Activated CD8-positive, alpha-beta memory T cell treated with anti-CD3 and anti-CD28 coated beads, Interleukin-2, amount 10 ng/mL, durations not matched to agents 7 days and 5 days (primary cell): ENCODE measurements at regions not wholly inside any gene's neighbourhood (a gene's known extent, or its start where the extent isn't known, plus 50 kb on each side); places are given as distances from the start of the nearest gene placed in this dataset.
"Not testable (repeated sequence)": the region's sequence is repeated elsewhere in the genome, so short reads cannot be mapped to it uniquely, and the experiment has no call there.

Experiments
- ATAC-seq: fragments of 150-1000 bp; cut with Tn5 transposase; one replicate; pipeline ENCODE4 v1.10.0; 2021; ENCODE audit warnings: moderate library complexity
- CTCF ChIA-PET: fragments of 350-600 bp; sonication (Branson Sonifier 250); formaldehyde crosslinking; loops from one replicate; lab custom pipeline; 2021; ENCODE audit warnings: antibody characterized with exemption; lab: Charles Lee
- DNase-seq: peaks from one replicate; pipeline ENCODE4 v3.0.0-alpha.2; 2020
- H3K27ac Mint-ChIP-seq: one replicate; pipeline ENCODE4 v1.8.0; 2021; ENCODE audit warnings: mild to moderate bottlenecking, mixed read lengths
- H3K27me3 Mint-ChIP-seq: one replicate; pipeline ENCODE4 v1.8.0; 2021; ENCODE audit warnings: mixed read lengths
- H3K36me3 Mint-ChIP-seq: one replicate; pipeline ENCODE4 v1.8.0; 2021; ENCODE audit warnings: mild to moderate bottlenecking, mixed read lengths
- H3K4me1 Mint-ChIP-seq: one replicate; pipeline ENCODE4 v1.8.0; 2021; ENCODE audit warnings: mixed read lengths
- H3K4me3 Mint-ChIP-seq: one replicate; pipeline ENCODE4 v1.8.0; 2021; ENCODE audit warnings: mild to moderate bottlenecking, moderate library complexity, mixed read lengths
- H3K9me3 Mint-ChIP-seq: one replicate; pipeline ENCODE4 v1.8.0; 2022; ENCODE audit warnings: low read depth, mixed read lengths

DNA sequence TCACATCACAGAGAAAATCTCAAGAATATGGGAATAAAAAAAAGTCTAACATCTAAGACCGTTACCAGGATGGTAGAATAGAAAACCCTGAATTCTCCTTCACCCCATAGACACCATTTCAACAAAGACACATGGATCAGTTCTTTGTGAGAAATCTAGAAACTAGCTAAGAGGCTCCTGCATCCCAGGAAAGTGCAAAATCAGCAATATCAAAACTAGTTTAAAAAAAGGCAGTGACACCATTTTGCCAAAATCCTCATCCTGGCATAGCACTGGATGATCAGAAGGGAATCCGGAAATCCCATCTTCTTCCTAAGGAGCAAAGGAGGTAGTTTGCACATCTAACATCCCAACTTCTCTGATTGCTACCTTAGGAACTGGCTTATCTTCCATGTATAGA is 88.9 kb upstream of the MAGEE2 start:
- DNase-seq: no peak
- CTCF ChIA-PET: no interaction called here
- no peaks in the 10 kb centered on the region for H3K4me1 Mint-ChIP-seq
- no peak overlapping the region for H3K27ac Mint-ChIP-seq
- ATAC-seq: no peak
- no peaks in the 10 kb centered on the region for H3K36me3 Mint-ChIP-seq
- H3K9me3 Mint-ChIP-seq: no peaks in the 10 kb centered on the region
- no peaks in the 10 kb centered on the region for H3K27me3 Mint-ChIP-seq
- H3K4me3 Mint-ChIP-seq: no peak overlapping the region

DNA sequence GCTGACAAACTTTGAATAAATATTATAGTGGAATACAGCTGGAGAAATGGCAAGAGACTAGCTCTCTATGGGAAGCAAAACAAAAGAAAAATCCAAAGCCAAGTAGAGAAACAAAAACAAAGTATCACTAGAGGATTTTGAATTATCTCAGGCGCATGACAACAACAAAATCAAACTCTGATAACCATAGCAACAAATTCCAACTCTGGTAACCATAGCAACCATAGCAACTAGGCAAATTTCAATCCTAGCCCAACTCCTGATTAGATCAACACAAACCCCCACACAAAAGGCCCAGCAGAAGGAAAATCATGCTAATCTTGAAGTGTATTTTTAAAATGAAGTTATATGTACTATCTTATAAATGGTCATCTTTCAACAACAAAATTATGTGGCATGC is 98.4 kb upstream of the MAGEE2 start:
- Mint-ChIP-seq H3K27me3 (no peaks in the 10 kb centered on the region), H3K36me3 (no peaks in the 10 kb centered on the region), H3K4me3 (no peak overlapping the region), H3K9me3 (no peaks in the 10 kb centered on the region), H3K27ac (no peak overlapping the region), H3K4me1 (no peaks in the 10 kb centered on the region)
- DNase-seq (no peak), ATAC-seq (no peak)
- CTCF ChIA-PET: no interaction called here

DNA sequence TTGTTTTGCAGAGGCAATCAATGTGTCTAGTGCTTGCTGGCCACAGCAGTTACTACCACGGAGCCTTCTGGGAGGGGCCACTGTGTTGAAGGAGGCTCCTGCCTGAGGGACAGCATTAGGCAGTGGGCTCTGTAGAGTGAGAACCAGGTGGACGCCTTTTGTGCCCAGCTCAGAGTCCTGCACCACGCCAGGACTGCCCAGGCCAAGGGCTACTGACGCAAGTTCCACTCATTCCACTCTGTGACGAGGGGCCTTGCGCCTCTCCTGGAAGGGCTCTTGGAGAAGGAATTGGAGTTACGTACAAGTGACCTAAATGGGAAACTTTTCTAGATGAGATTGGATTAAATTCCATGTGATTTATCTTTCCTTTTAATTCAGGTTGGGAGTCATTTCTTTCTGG is 102.8 kb upstream of the MAGEE2 start:
- H3K9me3 Mint-ChIP-seq: no peaks in the 10 kb centered on the region
- DNase-seq (no peak), ATAC-seq (no peak)
- no peaks in the 10 kb centered on the region for H3K4me1 Mint-ChIP-seq
- H3K4me3 Mint-ChIP-seq: no peak overlapping the region
- no peaks in the 10 kb centered on the region for H3K36me3 Mint-ChIP-seq
- no peaks in the 10 kb centered on the region for H3K27me3 Mint-ChIP-seq
- CTCF ChIA-PET: no interaction called here
- H3K27ac Mint-ChIP-seq: no peak overlapping the region

DNA sequence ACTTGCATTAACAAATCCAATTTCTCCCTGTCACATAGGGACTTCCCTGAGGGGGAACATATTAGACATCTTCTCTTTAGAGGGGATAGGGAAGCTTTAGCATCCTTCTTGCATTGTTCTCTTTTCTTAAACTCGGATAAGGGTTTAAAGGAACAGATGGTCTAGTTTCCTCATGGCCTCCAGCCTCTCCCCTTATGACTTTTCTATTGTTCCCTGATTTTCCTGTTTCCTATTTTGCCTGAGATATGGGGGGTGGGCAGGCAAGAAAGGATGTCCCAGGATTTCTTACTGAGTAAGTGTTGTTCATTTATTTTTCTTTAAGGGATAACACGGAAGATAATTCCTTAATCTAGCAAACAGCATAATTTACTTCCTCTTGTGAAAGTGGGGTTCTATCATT is 107.7 kb upstream of the MAGEE2 start:
- Mint-ChIP-seq H3K27ac (no peak overlapping the region), H3K36me3 (no peaks in the 10 kb centered on the region), H3K27me3 (no peaks in the 10 kb centered on the region), H3K9me3 (no peaks in the 10 kb centered on the region), H3K4me3 (no peak overlapping the region), H3K4me1 (no peaks in the 10 kb centered on the region)
- CTCF ChIA-PET: no interaction called here
- ATAC-seq (no peak), DNase-seq (no peak)

DNA sequence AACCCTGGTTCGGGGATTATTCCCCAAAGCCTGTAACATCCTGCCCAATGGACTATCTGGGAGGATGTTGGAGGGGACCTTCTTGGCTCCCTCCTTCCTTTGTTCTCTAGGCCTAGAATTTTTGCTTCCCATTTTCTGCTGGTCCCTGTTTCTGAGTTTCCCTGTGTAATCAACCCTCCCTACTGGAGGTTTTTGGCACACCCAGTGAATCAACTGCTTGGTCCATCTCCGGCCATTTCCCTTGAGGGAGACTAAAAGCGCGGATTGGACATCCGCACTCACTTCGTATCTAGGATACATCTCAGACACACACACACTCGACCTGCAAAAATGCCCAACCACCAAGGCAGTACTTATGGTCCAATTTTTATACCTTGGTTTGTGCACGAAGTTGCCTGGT is 108.2 kb upstream of the MAGEE2 start:
- Mint-ChIP-seq H3K4me1 (no peaks in the 10 kb centered on the region), H3K27ac (no peak overlapping the region), H3K9me3 (no peaks in the 10 kb centered on the region), H3K36me3 (no peaks in the 10 kb centered on the region), H3K27me3 (no peaks in the 10 kb centered on the region), H3K4me3 (no peak overlapping the region)
- CTCF ChIA-PET: no interaction called here
- ATAC-seq (no peak), DNase-seq (no peak)

DNA sequence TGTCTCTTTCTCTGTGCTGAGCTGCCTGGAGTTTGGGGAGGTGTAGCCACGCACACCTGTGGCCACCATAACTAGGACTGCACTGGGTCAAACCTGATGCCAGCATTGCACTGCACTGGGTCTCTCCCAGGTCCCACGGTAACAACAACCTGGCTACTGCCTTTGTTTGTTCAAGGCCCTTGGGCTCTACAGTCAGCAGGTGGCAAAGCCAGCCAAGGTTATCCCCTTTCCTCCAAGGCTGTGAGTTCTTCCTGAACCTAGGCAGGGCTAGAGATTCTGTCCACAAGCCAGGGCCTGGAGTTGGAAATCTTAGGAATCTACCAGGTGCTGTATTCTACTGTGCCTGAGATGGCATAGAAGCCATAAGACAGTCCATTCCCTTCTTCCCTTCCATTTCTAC is 126.7 kb upstream of the MAGEE2 start:
- Mint-ChIP-seq H3K4me3 (no peak overlapping the region), H3K9me3 (no peaks in the 10 kb centered on the region), H3K27me3 (no peaks in the 10 kb centered on the region), H3K36me3 (no peaks in the 10 kb centered on the region), H3K27ac (no peak overlapping the region), H3K4me1 (no peaks in the 10 kb centered on the region)
- DNase-seq (no peak), ATAC-seq (no peak)
- CTCF ChIA-PET: no interaction called here

DNA sequence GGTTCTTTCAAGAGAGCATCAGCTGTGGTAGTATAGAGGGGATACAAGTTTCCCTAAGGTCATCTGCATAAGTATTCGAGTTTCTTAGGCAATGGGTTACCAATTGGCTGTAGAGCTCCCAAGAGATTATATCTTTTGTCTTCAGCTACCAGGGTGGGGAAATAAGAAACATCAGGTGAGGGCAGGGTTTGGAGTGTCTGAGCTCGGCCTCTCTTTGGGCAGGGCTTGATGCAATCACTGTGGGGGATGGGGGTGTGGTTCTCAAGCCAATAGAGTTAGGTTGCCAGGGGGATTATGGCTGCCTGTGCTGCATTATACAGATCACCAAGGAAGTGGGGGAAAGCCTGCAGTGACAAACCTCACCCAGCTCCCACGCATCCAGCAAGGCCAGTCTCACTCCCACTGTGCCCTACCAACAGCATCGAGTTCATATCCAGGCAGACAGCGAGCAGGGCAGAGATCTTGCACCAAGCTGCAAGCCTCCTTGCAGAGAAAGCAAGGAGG is 172.1 kb upstream of the MAGEE2 start:
- CTCF ChIA-PET: no interaction called here
- ATAC-seq: no peak
- H3K9me3 Mint-ChIP-seq: no peaks in the 10 kb centered on the region
- no peaks in the 10 kb centered on the region for H3K4me1 Mint-ChIP-seq
- H3K36me3 Mint-ChIP-seq: no peaks in the 10 kb centered on the region
- no peak overlapping the region for H3K4me3 Mint-ChIP-seq
- no peaks in the 10 kb centered on the region for H3K27me3 Mint-ChIP-seq
- DNase-seq: no peak
- H3K27ac Mint-ChIP-seq: no peak overlapping the region

DNA sequence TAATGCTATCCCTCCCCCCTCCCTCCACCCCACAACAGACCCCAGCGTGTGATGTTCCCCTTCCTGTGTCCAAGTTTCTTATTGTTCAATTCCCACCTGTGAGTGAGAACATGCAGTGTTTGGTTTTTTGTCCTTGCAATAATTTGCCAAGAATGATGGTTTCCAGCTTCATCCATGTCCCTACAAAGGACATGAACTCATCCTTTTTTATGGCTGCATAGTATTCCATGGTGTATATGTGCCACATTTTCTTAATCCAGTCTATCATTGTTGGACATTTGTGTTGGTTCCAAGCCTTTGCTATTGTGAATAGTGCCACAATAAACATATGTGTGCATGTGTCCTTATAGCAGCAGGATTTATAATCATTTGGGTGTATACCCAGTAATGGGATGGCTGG is 176.3 kb upstream of the MAGEE2 start:
- ATAC-seq, H3K27me3 Mint-ChIP-seq, H3K4me3 Mint-ChIP-seq, H3K9me3 Mint-ChIP-seq, CTCF ChIA-PET, H3K36me3 Mint-ChIP-seq, H3K4me1 Mint-ChIP-seq, H3K27ac Mint-ChIP-seq, DNase-seq: not testable (repeated sequence)

DNA sequence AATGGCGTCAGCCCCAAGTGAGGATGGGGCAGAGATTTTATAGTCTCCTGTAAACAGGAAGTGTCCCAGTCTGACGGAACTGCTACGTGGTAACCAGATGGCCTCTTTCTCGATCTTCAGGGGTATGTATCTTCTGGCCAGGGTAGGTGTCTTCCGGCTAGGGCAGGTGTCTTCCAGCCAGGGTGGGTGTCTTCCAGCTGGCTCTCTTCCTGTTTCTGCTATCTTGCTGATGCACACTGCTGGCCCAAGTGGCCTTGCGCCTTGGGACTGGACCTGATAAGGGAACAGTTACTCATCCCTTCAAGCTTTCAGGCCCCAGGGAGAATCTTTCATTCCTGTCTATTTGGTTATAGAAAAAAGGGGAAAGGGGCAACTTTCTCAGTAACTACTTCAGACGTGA is 178.7 kb upstream of the MAGEE2 start:
- Mint-ChIP-seq H3K27me3 (no peaks in the 10 kb centered on the region), H3K36me3 (no peaks in the 10 kb centered on the region), H3K27ac (no peak overlapping the region), H3K4me1 (no peaks in the 10 kb centered on the region), H3K9me3 (no peaks in the 10 kb centered on the region), H3K4me3 (no peak overlapping the region)
- DNase-seq: no peak
- CTCF ChIA-PET: no interaction called here
- no peak for ATAC-seq

DNA sequence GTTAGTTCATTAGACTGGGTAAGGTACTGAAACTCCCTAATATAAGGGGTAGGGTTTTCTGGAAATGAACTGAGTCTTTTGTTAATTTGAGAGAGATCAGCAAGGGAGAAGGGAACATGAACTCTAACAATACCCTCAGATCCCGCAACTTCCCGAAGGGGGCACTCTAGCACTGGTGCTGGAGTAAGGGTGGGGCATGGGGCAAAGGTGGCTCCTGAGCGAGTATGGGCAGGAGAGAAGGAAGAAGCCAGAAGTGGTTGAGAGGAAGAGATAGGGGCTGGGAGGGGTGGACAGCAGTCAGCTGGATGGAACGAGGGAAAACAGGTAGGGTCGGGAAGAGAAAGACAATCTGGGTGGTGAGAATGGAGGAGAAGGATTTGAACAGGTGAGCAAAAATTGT is 183.2 kb upstream of the MAGEE2 start:
- no peaks in the 10 kb centered on the region for H3K27me3 Mint-ChIP-seq
- H3K27ac Mint-ChIP-seq: no peak overlapping the region
- H3K4me1 Mint-ChIP-seq: no peaks in the 10 kb centered on the region
- H3K9me3 Mint-ChIP-seq: no peaks in the 10 kb centered on the region
- CTCF ChIA-PET: no interaction called here
- no peaks in the 10 kb centered on the region for H3K36me3 Mint-ChIP-seq
- no peak overlapping the region for H3K4me3 Mint-ChIP-seq
- DNase-seq (no peak), ATAC-seq (no peak)

DNA sequence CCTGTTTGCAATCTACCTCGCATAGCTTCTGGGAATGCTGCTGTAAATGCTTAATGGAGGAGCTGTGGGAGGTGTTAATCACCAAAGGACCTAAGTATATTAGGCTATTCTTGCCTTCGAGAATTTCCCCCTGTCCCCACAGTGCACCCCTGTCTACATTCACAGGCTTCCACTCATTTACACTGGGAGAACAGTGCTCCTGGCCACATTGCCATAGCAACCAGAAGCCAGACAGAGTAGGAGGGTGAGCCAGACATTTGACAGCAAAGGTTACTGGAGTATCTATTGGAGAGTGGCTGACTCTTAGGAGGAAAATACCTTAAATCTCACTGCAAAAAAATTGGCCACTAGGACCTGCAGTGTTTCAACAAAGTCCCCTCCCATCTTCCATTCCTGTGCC is 185.9 kb upstream of the PBDC1 start:
- no peaks in the 10 kb centered on the region for H3K4me1 Mint-ChIP-seq
- no peaks in the 10 kb centered on the region for H3K36me3 Mint-ChIP-seq
- DNase-seq (no peak), ATAC-seq (no peak)
- no peaks in the 10 kb centered on the region for H3K27me3 Mint-ChIP-seq
- H3K9me3 Mint-ChIP-seq: no peaks in the 10 kb centered on the region
- no peak overlapping the region for H3K27ac Mint-ChIP-seq
- H3K4me3 Mint-ChIP-seq: no peak overlapping the region
- CTCF ChIA-PET: no interaction called here

DNA sequence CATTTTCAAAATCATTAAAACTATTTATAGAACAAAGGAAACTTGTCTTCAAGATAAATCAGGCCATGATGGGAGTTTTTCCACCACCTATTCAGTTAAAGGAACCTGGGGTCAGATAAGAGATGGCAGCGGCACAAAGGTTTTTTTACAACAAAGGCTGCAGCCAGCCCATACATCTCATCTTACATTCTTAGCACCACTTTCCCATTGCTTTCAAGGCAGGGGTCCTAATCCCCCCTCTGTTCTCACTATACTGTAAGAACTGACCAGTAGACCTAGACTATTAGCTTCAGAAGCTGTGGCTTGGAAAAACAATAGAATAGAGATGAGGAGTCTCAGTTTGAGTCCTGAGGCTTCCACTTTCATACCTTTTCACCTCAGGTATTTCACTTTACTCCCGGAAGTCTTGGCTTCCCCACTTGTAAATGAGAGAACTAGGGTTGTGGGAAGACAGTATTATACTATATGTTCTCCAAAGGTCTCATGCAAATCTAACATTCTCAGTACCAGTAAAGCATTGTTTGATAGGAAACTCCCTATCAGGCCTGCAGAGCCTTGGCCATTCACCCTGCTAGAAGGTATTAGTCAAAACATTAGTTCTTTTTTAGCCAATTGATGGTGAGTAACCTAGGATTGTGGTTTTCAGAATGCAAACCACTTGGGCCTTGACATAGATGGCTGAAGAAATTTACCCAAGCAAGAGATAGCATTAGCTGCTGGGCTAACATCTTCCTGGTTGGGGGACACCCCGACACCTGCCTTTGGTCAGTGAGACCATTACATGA is 182.9 kb upstream of the PBDC1 start:
- CTCF ChIA-PET: no interaction called here
- Mint-ChIP-seq H3K4me3 (no peak overlapping the region), H3K27me3 (no peaks in the 10 kb centered on the region), H3K4me1 (no peaks in the 10 kb centered on the region), H3K36me3 (no peaks in the 10 kb centered on the region), H3K27ac (no peak overlapping the region), H3K9me3 (no peaks in the 10 kb centered on the region)
- DNase-seq (no peak), ATAC-seq (no peak)

DNA sequence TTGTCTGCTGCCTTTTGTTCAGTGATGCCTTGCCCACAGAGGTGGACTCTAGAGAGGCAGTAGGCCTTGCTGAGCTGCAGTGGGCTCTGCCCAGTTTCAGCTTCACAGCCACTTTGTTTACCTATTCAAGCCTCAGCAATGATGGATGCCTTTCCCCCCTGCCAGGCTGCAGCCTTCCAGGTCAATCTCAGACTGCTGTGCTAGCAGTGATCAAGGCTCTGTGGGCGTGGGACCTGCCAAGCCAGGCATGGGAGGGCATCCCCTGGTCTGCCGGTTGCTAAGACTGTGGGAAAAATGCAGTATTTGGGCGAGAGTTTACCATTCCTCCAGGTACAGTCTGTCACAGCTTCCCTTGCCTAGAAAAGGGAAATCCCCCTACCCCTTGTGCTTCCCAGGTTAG is 175.2 kb upstream of the PBDC1 start:
- Mint-ChIP-seq H3K4me1 (no peaks in the 10 kb centered on the region), H3K27me3 (no peaks in the 10 kb centered on the region), H3K36me3 (no peaks in the 10 kb centered on the region), H3K4me3 (no peak overlapping the region), H3K27ac (no peak overlapping the region), H3K9me3 (no peaks in the 10 kb centered on the region)
- no peak for DNase-seq
- CTCF ChIA-PET: no interaction called here
- no peak for ATAC-seq

DNA sequence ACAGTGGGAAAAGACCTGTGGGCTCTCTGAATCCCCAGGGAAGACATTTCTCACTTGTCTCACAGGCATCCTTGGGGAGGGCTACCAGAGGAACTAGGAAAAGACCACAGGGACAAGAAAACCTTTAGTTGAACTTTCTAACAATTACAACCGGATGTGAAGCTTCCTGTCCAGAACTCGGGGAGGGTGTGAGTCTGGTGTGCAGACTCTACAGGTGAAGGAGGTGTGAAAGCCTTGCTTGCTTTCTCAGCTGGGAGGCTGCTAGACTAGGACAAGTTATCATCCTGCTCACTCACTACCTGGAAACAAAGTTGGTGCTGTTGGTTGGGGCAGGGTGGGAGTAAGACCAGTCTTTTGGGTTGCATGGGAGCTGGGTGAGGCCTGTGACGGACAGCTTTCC is 158.5 kb upstream of the PBDC1 start:
- H3K27me3 Mint-ChIP-seq: no peaks in the 10 kb centered on the region
- no peaks in the 10 kb centered on the region for H3K36me3 Mint-ChIP-seq
- no peaks in the 10 kb centered on the region for H3K9me3 Mint-ChIP-seq
- no peak for DNase-seq
- ATAC-seq: no peak
- no peaks in the 10 kb centered on the region for H3K4me1 Mint-ChIP-seq
- CTCF ChIA-PET: no interaction called here
- no peak overlapping the region for H3K27ac Mint-ChIP-seq
- no peak overlapping the region for H3K4me3 Mint-ChIP-seq

DNA sequence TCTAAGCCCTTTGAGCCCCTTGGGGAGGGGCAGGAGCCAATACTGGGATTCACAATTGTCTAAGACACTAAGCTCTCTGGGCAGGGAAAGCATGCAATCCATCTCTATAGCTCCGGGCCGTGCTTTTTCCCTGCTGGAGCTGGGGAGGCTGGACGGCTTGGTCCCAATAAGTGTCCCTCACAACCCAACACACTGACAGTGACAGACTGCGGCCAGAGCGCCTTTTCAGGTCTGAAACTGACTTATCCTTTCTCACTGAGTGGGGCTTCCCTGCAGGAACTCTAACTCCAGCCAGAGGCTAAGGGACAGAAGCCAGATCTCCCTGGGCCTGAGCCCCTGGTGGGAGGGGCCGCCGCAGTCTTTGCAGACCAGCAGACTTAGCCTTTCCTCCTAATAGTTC is 146.6 kb upstream of the PBDC1 start:
- H3K4me1 Mint-ChIP-seq: no peaks in the 10 kb centered on the region
- no peak overlapping the region for H3K27ac Mint-ChIP-seq
- no peak overlapping the region for H3K4me3 Mint-ChIP-seq
- CTCF ChIA-PET: no interaction called here
- no peaks in the 10 kb centered on the region for H3K36me3 Mint-ChIP-seq
- H3K9me3 Mint-ChIP-seq: no peaks in the 10 kb centered on the region
- H3K27me3 Mint-ChIP-seq: no peaks in the 10 kb centered on the region
- ATAC-seq: no peak
- no peak for DNase-seq
